ENCODE measurements at regions not wholly inside any gene's neighbourhood (a gene's known extent, or its start where the extent isn't known, plus 50 kb on each side); places are given as distances from the start of the nearest gene placed in this dataset.

GRCh38 chr11:126112547-126112946 is 49.9 kb upstream of the CDON start:
- TF ChIP-seq USF1 (IDR thresholded peaks at IDR 0.05) = no peak
- no peak for TF ChIP-seq TCF12 (IDR thresholded peaks at IDR 0.05; ENCODE audit: low read depth)
- TF ChIP-seq FOXM1 (IDR thresholded peaks at IDR 0.05; ENCODE audit: borderline replicate concordance, low read depth) = no peak
- no peak for TF ChIP-seq RAD21 (IDR thresholded peaks at IDR 0.05; ENCODE audit: low read depth)
- no peak for TF ChIP-seq CREB1 (IDR thresholded peaks at IDR 0.05; ENCODE audit: low read depth)
- TF ChIP-seq YY1 (IDR thresholded peaks at IDR 0.05; ENCODE audit: low read depth) = no peak
- no peak for TF ChIP-seq ZBTB7A (IDR thresholded peaks at IDR 0.05; ENCODE audit: low read depth)
- no peak for TF ChIP-seq TEAD4 (IDR thresholded peaks at IDR 0.05)
- no peak for TF ChIP-seq EP300 (IDR thresholded peaks at IDR 0.05; ENCODE audit: borderline replicate concordance)
- no peak for TF ChIP-seq CEBPB (IDR thresholded peaks at IDR 0.05)
- TF ChIP-seq MAX (IDR thresholded peaks at IDR 0.05) = no peak
- TF ChIP-seq REST (IDR thresholded peaks at IDR 0.05; ENCODE audit: low read depth) = no peak
- no peak for TF ChIP-seq NFIC (IDR thresholded peaks at IDR 0.05)
- TF ChIP-seq TAF1 (IDR thresholded peaks at IDR 0.05; ENCODE audit: low read depth) = no peak
- no peak for TF ChIP-seq EGR1 (IDR thresholded peaks at IDR 0.05)
